GM19025 (cell line): ENCODE measurements at regions not wholly inside any gene's neighbourhood (a gene's known extent, or its start where the extent isn't known, plus 50 kb on each side); places are given as distances from the start of the nearest gene placed in this dataset.
"Not testable (repeated sequence)": the region's sequence is repeated elsewhere in the genome, so short reads cannot be mapped to it uniquely, and the experiment has no call there.

Experiments used
- ATAC-seq: cut with Tn5 transposase; IDR thresholded peaks from one replicate; pipeline ENCODE4 v1.9.1; 2021; ENCODE audit warnings: mild to moderate bottlenecking, low read depth, moderate library complexity; ENCODE audit not compliant: unreplicated experiment

- ATAC-seq: no peak
Observed at GRCh38 chr9:79461712-79462111, 110.1 kb upstream of the TLE4 start.

DNA sequence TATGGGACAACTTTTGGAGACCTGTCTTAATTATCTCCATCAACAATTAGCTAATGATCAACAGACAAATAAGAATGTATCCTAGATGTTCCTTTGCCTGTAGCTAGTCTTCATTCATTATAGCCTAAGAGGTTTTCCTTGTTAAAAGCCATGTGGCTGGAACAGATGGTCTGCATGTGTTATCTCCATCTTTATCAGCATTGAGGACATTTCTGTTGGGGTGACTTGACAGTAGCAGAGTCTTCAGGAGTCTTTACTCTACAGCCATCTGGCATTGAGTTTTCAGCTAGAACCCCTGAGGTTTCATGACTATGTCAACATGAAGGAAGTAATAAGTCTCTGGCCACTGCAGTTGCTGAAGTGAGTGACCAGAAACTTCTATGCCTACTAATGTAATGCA, 106.6 kb upstream of the TLE4 start:
- no peak for ATAC-seq

GRCh38 chr9:79469164-79469563, 102.6 kb upstream of the TLE4 start:
- no peak for ATAC-seq

DNA sequence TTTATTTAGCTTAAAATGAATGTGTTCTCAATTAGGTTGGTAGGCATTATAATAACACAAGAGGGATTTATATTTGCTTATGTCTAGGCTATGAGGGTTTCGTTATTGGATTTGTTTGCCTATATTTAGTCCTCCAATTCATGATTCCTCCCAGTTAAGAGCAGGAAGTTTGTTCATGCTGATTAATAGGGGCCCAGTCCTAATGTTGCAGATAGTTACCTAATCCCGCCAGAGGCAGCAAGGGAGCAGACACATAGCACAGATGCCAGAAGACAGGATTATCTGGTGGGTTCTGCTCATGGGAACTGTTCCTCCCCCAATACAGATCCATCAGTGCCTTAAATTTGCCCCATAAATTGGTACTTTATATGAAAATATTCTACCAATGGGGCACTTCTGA, 100.8 kb upstream of the TLE4 start:
- no peak for ATAC-seq

DNA sequence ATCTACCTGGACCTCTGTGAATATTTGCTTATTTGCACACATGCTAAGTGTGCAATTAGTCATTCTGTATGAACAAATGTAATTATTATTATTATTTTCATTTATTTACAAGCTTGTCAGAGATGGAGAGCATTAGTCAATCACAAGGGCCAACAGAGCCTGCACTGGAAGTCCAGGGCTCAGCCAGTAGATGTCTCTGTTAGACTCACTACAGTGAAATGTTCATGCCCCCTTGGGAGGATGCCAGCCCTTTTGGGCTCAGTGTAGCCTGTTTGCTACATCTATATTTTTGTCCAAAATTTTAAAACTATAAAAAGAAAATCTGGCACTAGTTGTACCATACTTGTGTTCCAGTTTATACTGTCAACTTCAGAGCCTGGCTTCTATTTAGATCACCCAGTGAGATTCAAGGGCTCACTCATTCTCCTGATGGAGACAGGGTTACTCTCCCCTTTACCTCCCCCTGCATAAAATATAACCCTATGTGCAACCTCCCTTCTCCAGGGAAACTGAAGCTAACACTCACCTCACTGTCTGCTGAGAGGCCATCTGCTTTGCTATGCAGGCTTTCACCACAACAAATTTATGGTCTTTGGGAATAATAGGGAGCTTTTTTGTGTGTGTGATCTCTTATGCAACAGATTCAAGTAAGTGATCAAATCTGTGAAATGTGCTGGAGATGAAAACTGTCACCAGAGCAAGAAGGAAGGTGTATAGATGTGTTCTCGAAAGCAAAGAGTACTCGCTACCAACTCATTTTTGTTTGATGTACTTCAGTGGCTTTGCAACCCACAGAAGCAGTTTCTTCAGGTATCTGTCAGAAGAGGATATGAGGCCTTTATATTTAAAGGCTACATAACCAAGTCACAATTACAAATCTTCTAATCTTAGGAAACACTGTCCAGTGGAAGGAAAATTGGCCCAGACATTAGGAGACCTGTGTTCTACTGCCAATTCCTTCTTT, 99.9 kb upstream of the TLE4 start:
- no peak for ATAC-seq

GRCh38 chr9:79473704-79474103, 98.1 kb upstream of the TLE4 start:
- no peak for ATAC-seq

- no peak for ATAC-seq
Observed at GRCh38 chr9:79477241-79477840, 94.4 kb upstream of the TLE4 start.

DNA sequence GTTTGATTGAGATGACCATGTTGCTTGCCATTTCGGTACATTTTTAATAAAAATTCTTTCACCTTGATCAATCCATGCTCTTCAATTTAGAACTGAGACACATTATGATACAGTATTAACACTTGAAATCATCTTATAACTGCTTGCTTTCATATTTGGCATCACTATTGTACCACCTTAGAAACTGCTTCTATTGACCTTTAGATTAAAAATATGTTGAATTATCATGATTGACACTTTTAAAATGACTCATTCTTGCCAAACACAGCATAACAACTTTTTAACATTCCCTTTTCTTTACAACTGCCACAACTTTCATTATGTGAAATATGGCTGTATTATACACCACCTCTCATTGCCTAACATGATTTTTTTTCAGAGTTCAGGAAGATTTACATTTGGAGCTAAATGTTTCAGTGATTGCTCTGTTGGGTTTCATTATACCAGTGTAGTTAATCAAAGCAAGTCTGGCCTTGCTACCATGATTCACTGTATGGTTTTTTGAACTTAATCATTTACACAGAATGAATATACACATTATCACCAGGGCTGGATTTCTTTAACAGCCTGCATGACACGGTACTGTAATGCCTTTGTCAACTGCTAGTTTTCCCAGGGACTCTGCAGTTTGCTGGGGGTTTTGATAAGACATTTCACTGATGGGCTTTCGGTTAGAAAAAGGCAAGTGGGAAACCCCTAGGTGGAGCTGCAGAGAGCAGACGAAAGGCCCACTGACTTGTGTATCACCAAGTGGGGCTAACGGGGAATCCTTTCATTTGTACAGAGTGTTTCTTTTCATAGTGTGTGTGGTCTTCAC, 93.6 kb upstream of the TLE4 start:
- no peak for ATAC-seq

DNA sequence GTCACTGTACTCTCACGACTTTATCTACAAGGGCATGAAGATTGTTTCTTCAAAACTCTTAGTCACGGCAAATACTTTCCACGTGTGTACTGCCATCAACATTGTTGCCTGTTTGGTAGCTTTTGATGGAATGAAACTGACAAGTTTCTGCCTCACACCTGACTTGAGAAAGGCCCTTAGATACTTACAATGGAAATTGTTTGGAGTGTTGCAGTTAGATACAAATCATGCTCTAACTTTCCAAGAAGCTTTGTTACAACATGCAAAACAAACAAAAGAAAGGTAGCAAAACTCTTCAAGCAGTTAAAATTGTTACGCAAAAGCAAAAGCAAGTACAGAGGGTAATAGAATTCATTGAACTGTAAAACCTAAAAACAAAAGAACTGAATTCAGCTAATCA, 91.1 kb upstream of the TLE4 start:
- ATAC-seq: no peak

DNA sequence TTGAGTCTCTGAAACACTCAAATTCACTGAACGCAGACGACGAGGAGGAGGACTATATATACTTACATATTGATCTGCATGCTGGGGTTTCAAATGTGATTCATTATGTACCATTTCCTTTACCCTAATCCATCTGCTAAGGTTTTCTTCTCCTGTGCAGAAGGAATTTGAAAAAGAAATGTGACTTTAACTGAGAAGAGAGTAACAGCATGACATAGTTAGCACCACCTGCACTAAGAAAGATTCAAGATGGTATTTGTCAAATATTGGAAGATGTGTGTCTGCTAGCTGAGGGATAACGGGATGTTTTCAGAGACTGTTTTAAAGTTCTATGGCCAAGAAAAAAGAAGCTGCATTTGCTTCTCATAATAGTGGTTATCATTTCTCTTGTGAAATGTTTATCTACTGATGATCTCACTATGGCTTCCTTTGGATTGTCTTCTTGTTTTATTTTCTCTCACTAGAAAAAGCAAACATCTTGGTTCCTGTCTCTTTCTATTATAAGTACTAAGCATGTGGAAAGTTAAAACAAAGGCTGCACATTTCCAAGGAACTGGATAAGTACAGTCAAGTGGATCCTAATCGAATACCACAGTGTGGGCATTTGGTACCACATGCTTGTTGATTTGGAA, 89.8 kb upstream of the TLE4 start:
- no peak for ATAC-seq

DNA sequence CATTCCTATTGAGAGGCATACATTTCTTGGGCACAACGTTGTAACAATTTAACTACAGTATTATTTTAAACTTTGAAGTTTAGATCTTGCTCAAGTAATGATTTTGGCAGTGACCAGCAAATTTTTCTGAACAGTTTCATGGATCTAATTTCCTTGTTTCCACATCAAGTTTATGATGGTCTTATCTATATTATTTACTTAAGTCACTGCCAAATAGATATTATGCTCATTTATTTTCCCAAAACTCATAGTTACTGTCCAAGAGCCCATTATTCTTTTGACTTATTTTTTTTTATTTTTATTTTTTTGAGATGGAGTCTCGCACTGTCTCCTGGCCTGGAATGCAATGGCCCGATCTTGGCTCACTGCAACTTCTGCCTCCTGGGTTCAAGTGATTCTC, 86.5 kb upstream of the TLE4 start:
- ATAC-seq: no peak

DNA sequence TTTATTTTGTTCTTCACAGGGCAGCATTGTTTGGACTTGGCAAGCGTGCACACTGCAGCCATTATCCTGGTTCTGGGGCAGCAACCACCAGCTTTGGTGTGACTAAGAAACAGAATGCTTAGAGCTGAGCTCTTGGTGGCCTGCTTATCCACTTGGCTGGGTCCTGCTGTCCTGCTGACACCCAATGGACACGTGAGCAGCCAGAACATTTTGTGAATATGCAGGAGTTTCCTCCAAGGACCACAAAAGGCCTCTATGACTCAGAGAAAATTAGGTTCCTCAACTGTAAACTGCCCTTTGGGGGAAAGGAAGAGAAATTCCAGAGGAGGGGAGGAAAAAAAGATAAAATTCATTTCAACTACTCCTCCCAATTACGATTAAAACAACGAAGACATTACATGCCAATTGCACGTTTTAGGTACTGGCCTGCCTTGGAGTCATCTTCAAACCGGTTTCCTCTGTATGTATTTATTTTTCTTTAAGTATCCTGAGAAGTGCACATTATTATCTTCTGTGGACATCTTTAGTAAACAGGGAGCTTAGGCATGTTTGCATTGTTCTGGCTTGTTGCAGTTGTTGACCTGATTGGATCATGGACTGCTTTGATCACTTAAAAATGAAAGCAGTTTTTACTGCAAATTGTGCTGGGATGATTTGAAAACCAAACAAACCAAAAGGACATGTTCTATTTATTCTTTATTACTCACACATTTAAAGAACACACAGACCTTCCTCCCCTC, 82.3 kb upstream of the TLE4 start:
- no peak for ATAC-seq

GRCh38 chr9:79490657-79491248, 81.0 kb upstream of the TLE4 start:
- no peak for ATAC-seq

GRCh38 chr9:79492092-79493009, 79.4 kb upstream of the TLE4 start:
- ATAC-seq: no peak

DNA sequence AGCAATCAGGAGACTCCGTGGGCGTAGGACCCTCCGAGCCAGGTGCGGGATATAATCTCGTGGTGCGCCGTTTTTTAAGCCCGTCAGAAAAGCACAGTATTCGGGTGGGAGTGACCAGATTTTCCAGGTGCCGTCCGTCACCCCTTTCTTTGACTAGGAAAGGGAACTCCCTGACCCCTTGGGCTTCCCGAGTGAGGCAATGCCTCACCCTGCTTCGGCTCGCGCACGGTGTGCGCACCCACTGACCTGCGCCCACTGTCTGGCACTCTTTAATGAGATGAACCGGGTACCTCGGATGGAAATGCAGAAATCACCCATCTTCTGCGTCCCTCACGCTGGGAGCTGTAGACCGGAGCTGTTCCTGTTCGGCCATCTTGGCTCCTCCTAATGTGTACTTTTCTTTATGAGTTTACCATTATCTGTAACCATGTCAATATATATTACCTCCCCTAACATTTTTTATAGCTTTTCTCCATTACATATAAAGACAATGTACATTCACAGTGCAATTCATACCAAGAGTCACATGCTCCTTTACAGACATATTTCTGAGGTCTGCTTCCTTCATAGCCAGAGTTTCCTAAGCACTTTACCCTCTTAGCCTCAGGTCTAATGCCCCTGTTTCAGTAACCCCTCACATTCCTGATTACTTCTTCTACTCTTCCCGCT, 71.4 kb upstream of the TLE4 start:
- ATAC-seq: not testable (repeated sequence)

DNA sequence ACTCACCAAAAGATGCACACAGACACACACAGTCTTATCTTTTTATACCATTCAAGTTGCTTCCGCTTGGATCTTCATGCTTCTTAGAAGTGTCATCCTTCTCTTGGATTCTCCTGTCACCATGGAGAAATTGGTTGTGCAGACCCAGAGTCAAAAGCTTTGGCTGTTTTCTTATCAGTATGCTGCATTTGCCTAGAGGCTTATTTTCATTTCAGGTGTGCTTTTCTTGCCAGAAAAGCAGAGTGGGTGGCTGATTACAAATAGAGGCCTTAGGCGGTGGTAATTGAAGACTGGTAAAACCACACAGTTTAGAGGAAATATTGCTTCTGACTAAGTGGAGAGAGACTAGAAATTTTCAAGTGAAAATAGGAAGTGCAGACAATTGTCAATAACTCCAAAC, 70.2 kb upstream of the TLE4 start:
- no peak for ATAC-seq

DNA sequence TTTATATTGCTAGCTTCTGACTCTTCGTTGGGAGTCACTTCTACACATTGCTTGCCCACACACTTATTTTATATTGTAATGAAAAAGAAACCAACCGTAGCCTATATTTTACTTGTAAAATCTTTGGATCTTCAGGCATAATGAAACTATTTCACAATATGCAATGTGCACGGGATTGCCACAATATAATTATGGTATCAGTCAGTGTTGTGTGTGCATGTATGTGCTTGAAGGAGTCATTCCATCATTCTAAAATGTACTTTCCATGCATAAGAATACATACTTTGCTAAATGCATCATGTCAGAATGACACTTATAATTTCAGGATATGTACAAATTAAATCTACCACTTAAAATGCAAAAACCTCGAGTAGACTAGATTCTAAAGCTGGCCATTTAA, 64.0 kb upstream of the TLE4 start:
- no peak for ATAC-seq

- no peak for ATAC-seq
Observed at GRCh38 chr9:79512251-79512650, 59.5 kb upstream of the TLE4 start.
